ENCODE measurements at regions not wholly inside any gene's neighbourhood (a gene's known extent, or its start where the extent isn't known, plus 50 kb on each side); places are given as distances from the start of the nearest gene placed in this dataset.

DNA sequence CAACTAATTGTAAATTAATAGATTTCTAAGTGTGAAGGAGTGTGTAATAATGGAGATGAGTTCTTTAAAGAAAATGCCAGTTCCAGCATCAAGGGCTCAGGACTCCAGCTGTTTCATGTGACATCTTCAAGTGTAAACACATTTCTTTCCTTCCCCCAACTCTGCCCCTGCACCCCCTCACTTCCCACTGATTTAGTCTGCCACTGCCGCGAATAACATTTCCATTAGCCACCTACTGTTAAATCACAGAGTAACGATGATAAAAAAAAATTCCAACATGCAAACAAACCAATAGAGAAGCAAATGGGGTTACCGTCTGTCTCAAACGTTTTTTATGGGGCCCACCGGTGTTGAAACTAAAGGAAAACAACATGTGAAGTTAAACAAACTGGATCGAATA, 414.3 kb downstream of the SAMD5 start:
- no peak for TF ChIP-seq POLR2A (IDR thresholded peaks at IDR 0.05; ENCODE audit: control extremely low read depth in 1 of 2, low read depth in 2 of 2, low read length in 2 of 2)
- TF ChIP-seq JUN (IDR thresholded peaks at IDR 0.05; ENCODE audit: low read depth, low read length), result no peak

Measured in H1 (cell line).